ENCODE measurements at regions not wholly inside any gene's neighbourhood (a gene's known extent, or its start where the extent isn't known, plus 50 kb on each side); places are given as distances from the start of the nearest gene placed in this dataset.

- no peak overlapping the region for H2AFZ ChIP-seq (ENCODE audit: low read length)
- no peaks in the 10 kb centered on the region for H3K4me1 ChIP-seq (ENCODE audit: insufficient read depth, low read length, severe bottlenecking)
- H3K79me2 ChIP-seq (ENCODE audit: insufficient read depth, low read length) = no peaks in the 10 kb centered on the region
- no peaks in the 10 kb centered on the region for H3K9me3 ChIP-seq (ENCODE audit: low read length)
- no peak overlapping the region for H3K4me3 ChIP-seq (ENCODE audit: low read depth, low read length, poor library complexity, severe bottlenecking)
- no peaks in the 10 kb centered on the region for H3K27me3 ChIP-seq (ENCODE audit: insufficient read depth, low read length)
- no peaks in the 10 kb centered on the region for H3K36me3 ChIP-seq (ENCODE audit: insufficient read depth, low read length)
- no peak overlapping the region for H3K27ac ChIP-seq (ENCODE audit: low read depth, low read length, poor library complexity, severe bottlenecking)
- TF ChIP-seq EZH2 (IDR thresholded peaks at IDR 0.05; ENCODE audit: borderline replicate concordance, low read length) = no peak
- TF ChIP-seq CTCF (IDR thresholded peaks at IDR 0.05; ENCODE audit: low read length) = no peak
- no peak overlapping the region for H3K9ac ChIP-seq (ENCODE audit: low read length)
- H4K20me1 ChIP-seq (ENCODE audit: insufficient read depth, low read length) = no peaks in the 10 kb centered on the region
- H3F3A ChIP-seq (ENCODE audit: insufficient read depth, low read length) = no peaks in the 10 kb centered on the region
- H3K9me2 ChIP-seq (ENCODE audit: low read depth, low read length) = no peaks in the 10 kb centered on the region
- H3K4me2 ChIP-seq (ENCODE audit: low read length) = no peak overlapping the region
Observed at GRCh38 chr6:115618256-115618655, 442.4 kb downstream of the FRK start.

DNA sequence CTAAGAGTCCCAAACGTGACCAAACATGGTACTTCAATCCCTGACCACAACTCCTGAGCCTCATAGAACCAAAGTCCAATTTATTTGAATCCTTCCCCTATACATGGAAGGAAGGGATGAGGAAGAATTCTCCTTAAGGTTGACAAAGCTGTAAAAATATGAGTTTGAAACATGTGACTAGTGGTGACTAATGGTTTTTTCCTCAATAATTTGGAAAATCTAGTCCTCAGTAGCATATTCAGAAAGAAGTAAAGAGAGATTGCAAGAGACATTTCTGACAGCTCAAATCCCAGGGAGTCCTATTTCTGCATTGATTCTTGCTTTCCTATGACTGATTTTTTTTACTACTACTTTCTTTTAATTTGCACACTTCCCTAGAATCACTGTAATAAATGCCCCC is 443.7 kb downstream of the FRK start:
- no peak overlapping the region for H2AFZ ChIP-seq (ENCODE audit: low read length)
- H3K79me2 ChIP-seq (ENCODE audit: insufficient read depth, low read length) = no peaks in the 10 kb centered on the region
- no peak overlapping the region for H3K9ac ChIP-seq (ENCODE audit: low read length)
- TF ChIP-seq EZH2 (IDR thresholded peaks at IDR 0.05; ENCODE audit: borderline replicate concordance, low read length) = no peak
- no peak for TF ChIP-seq CTCF (IDR thresholded peaks at IDR 0.05; ENCODE audit: low read length)
- H3K36me3 ChIP-seq (ENCODE audit: insufficient read depth, low read length) = no peaks in the 10 kb centered on the region
- H3K27me3 ChIP-seq (ENCODE audit: insufficient read depth, low read length) = no peaks in the 10 kb centered on the region
- no peaks in the 10 kb centered on the region for H3K4me1 ChIP-seq (ENCODE audit: insufficient read depth, low read length, severe bottlenecking)
- H3K9me3 ChIP-seq (ENCODE audit: low read length) = no peaks in the 10 kb centered on the region
- no peaks in the 10 kb centered on the region for H4K20me1 ChIP-seq (ENCODE audit: insufficient read depth, low read length)
- H3K4me2 ChIP-seq (ENCODE audit: low read length) = no peak overlapping the region
- no peaks in the 10 kb centered on the region for H3F3A ChIP-seq (ENCODE audit: insufficient read depth, low read length)
- H3K4me3 ChIP-seq (ENCODE audit: low read depth, low read length, poor library complexity, severe bottlenecking) = no peak overlapping the region
- H3K27ac ChIP-seq (ENCODE audit: low read depth, low read length, poor library complexity, severe bottlenecking) = no peak overlapping the region
- H3K9me2 ChIP-seq (ENCODE audit: low read depth, low read length) = no peaks in the 10 kb centered on the region

DNA sequence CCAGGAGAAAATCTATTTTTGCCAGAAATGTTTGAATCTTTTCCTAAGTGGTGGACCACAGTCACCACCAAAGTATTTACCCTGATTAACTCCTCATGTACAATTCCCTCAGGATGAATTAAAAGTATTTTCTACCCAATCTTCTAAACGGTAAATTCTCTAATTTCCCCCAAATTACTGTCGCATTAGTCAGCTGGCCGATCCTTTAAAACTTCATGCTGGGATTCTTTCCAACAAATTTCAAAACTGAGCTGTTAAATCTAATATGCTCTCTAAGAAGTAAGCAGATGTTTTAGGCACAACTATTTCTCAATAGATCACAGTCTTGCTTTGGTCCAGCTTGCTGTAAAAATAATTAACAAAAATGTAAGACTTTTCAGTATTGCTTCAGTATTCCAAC is 447.2 kb downstream of the FRK start:
- no peaks in the 10 kb centered on the region for H3K9me3 ChIP-seq (ENCODE audit: low read length)
- no peaks in the 10 kb centered on the region for H3K4me1 ChIP-seq (ENCODE audit: insufficient read depth, low read length, severe bottlenecking)
- H3F3A ChIP-seq (ENCODE audit: insufficient read depth, low read length) = no peaks in the 10 kb centered on the region
- no peak overlapping the region for H2AFZ ChIP-seq (ENCODE audit: low read length)
- H4K20me1 ChIP-seq (ENCODE audit: insufficient read depth, low read length) = no peaks in the 10 kb centered on the region
- H3K9ac ChIP-seq (ENCODE audit: low read length) = no peak overlapping the region
- H3K27ac ChIP-seq (ENCODE audit: low read depth, low read length, poor library complexity, severe bottlenecking) = no peak overlapping the region
- H3K27me3 ChIP-seq (ENCODE audit: insufficient read depth, low read length) = no peaks in the 10 kb centered on the region
- H3K79me2 ChIP-seq (ENCODE audit: insufficient read depth, low read length) = no peaks in the 10 kb centered on the region
- no peak overlapping the region for H3K4me3 ChIP-seq (ENCODE audit: low read depth, low read length, poor library complexity, severe bottlenecking)
- H3K4me2 ChIP-seq (ENCODE audit: low read length) = no peak overlapping the region
- TF ChIP-seq CTCF (IDR thresholded peaks at IDR 0.05; ENCODE audit: low read length) (no peak), EZH2 (IDR thresholded peaks at IDR 0.05; ENCODE audit: borderline replicate concordance, low read length) (no peak)
- no peaks in the 10 kb centered on the region for H3K36me3 ChIP-seq (ENCODE audit: insufficient read depth, low read length)
- H3K9me2 ChIP-seq (ENCODE audit: low read depth, low read length) = no peaks in the 10 kb centered on the region

Measured in OCI-LY1 (cell line).